ENCODE measurements at regions not wholly inside any gene's neighbourhood (a gene's known extent, or its start where the extent isn't known, plus 50 kb on each side); places are given as distances from the start of the nearest gene placed in this dataset.

- ChIA-PET POLR2A (no interaction called here), CTCF (no interaction called here)
- Histone ChIP-seq H3K27me3 (ENCODE audit: control insufficient read depth in 2 of 2, insufficient read depth in 2 of 2, low read length in 2 of 2) (no peaks in the 10 kb centered on the region), H3K4me2 (ENCODE audit: insufficient read depth, low read length) (no peak overlapping the region), H3K9me3 (replicated peaks; ENCODE audit: control insufficient read depth, insufficient read depth, low read length) (no peaks in the 10 kb centered on the region), H3K27ac (ENCODE audit: insufficient read depth, low read depth, low read length) (no peak overlapping the region), H3K36me3 (ENCODE audit: control insufficient read depth in 2 of 2, extremely low read depth in 1 of 2, insufficient read depth in 2 of 2, low read length in 2 of 2) (no peaks in the 10 kb centered on the region), H3K4me3 (replicated peaks in 1 of 3; ENCODE audit: insufficient read depth in 1 of 3, low read depth in 1 of 3, low read length in 3 of 3) (no peak overlapping the region), H3K4me1 (ENCODE audit: control insufficient read depth, extremely low read depth, insufficient read depth, low read length) (no peaks in the 10 kb centered on the region), H3K9ac (replicated peaks; ENCODE audit: extremely low read depth, insufficient read depth, low read length) (no peak overlapping the region), H3K79me2 (ENCODE audit: control insufficient read depth, insufficient read depth, low read length) (no peaks in the 10 kb centered on the region), H4K20me1 (replicated peaks; ENCODE audit: control insufficient read depth, extremely low read depth, insufficient read depth, low read length) (no peaks in the 10 kb centered on the region), H2AFZ (ENCODE audit: low read depth, low read length) (no peak overlapping the region), H3K9me1 (replicated peaks; ENCODE audit: control insufficient read depth, extremely low read depth, insufficient read depth, low read length) (no peaks in the 10 kb centered on the region)
- TF ChIP-seq POLR2AphosphoS5 (IDR thresholded peaks at IDR 0.05; ENCODE audit: insufficient read depth, low read depth, low read length) (no peak), GATA2 (IDR thresholded peaks at IDR 0.05; ENCODE audit: insufficient read depth, insufficient read length, low read depth, low read length) (no peak), MAX (IDR thresholded peaks at IDR 0.05; ENCODE audit: insufficient read depth, insufficient read length) (no peak), POLR2A (IDR thresholded peaks at IDR 0.05; ENCODE audit: low read depth, low read length) (no peak), MYC (IDR thresholded peaks at IDR 0.05; ENCODE audit: low read depth, low read length) (no peak), CTCF (IDR thresholded peaks at IDR 0.05; ENCODE audit: extremely low read depth in 1 of 2, insufficient read depth in 1 of 2, low read depth in 1 of 2, low read length in 2 of 2) (no peak), EZH2 (IDR thresholded peaks at IDR 0.05; ENCODE audit: borderline replicate concordance, low read depth, low read length, severe bottlenecking) (no peak), FOS (IDR thresholded peaks at IDR 0.05; ENCODE audit: borderline replicate concordance, insufficient read depth, low read length) (no peak)
- intact Hi-C loops (cut with micrococcal nuclease): no loop called here
- dilution Hi-C loops (cut with MboI; ENCODE audit: extremely low pct_ligation_motif_present, low sequenced_read_pairs): no loop called here
- DNase-seq (ENCODE audit: low read depth, low spot score) (no peak), FAIRE-seq (no peak)
- no TSS peak for BruUV-seq (replicated peaks)
Observed at GRCh38 chr10:129018511-129018910, 448.5 kb upstream of the MGMT start.
